ENCODE measurements at regions not wholly inside any gene's neighbourhood (a gene's known extent, or its start where the extent isn't known, plus 50 kb on each side); places are given as distances from the start of the nearest gene placed in this dataset.

- Histone ChIP-seq H3K9me3 (no peaks in the 10 kb centered on the region), H3K27ac (no peak overlapping the region), H3K27me3 (no peaks in the 10 kb centered on the region), H3K36me3 (replicated peaks in 1 of 2; ENCODE audit: insufficient read depth in 1 of 2, low read depth in 2 of 2) (no peaks in the 10 kb centered on the region), H3K4me1 (no peaks in the 10 kb centered on the region), H3K4me3 (no peak overlapping the region)
- no peak for ATAC-seq
- TF ChIP-seq CTCF (IDR thresholded peaks at IDR 0.05): no peak
- TF ChIP-seq POLR2A (IDR thresholded peaks at IDR 0.05): no peak
- WGBS, 2 donors: 71 to 79% methylated on average over 4 of the region's 4 CpGs
- DNase-seq: no peak
- intact Hi-C loops (cut with DNase I): no loop called here
Observed at GRCh38 chr2:121862286-121862685, 106.8 kb downstream of the TSN start.

GRCh38 chr2:121865914-121866313 is 110.5 kb downstream of the TSN start:
- Histone ChIP-seq H3K4me3 (no peak overlapping the region), H3K36me3 (replicated peaks in 1 of 2; ENCODE audit: insufficient read depth in 1 of 2, low read depth in 2 of 2) (no peaks in the 10 kb centered on the region), H3K9me3 (no peaks in the 10 kb centered on the region), H3K27me3 (no peaks in the 10 kb centered on the region), H3K27ac (no peak overlapping the region), H3K4me1 (no peaks in the 10 kb centered on the region)
- ATAC-seq (no peak), DNase-seq (no peak)
- intact Hi-C loops (cut with DNase I): no loop called here
- TF ChIP-seq CTCF (IDR thresholded peaks at IDR 0.05) (no peak), POLR2A (IDR thresholded peaks at IDR 0.05) (no peak)
- WGBS, 2 donors: 27 to 45% methylated on average over 2 of the region's 2 CpGs

- Histone ChIP-seq H3K4me1 (no peaks in the 10 kb centered on the region), H3K27ac (no peak overlapping the region), H3K36me3 (replicated peaks in 1 of 2; ENCODE audit: insufficient read depth in 1 of 2, low read depth in 2 of 2) (no peaks in the 10 kb centered on the region), H3K4me3 (no peak overlapping the region), H3K9me3 (no peaks in the 10 kb centered on the region), H3K27me3 (no peaks in the 10 kb centered on the region)
- 60 to 68% methylated on average over 4 to 6 of the region's 6 CpGs for WGBS, 2 donors
- ATAC-seq (no peak), DNase-seq (no peak)
- intact Hi-C loops (cut with DNase I): no loop called here
- TF ChIP-seq POLR2A (IDR thresholded peaks at IDR 0.05) (no peak), CTCF (IDR thresholded peaks at IDR 0.05) (no peak)
Observed at GRCh38 chr2:121866789-121867188, 111.3 kb downstream of the TSN start.

GRCh38 chr2:121868652-121869051 is 113.2 kb downstream of the TSN start:
- H3K27me3 ChIP-seq: no peaks in the 10 kb centered on the region
- H3K4me1 ChIP-seq: no peaks in the 10 kb centered on the region
- intact Hi-C loops (cut with DNase I): no loop called here
- no peaks in the 10 kb centered on the region for H3K36me3 ChIP-seq (replicated peaks in 1 of 2; ENCODE audit: insufficient read depth in 1 of 2, low read depth in 2 of 2)
- H3K27ac ChIP-seq: no peak overlapping the region
- no peak overlapping the region for H3K4me3 ChIP-seq
- no peak for DNase-seq
- TF ChIP-seq CTCF (IDR thresholded peaks at IDR 0.05): no peak
- TF ChIP-seq POLR2A (IDR thresholded peaks at IDR 0.05): no peak
- 15 to 32% methylated on average over 1 of the region's 1 CpG for WGBS, 2 donors
- H3K9me3 ChIP-seq: no peaks in the 10 kb centered on the region
- no peak for ATAC-seq

GRCh38 chr2:121869363-121869762 is 113.9 kb downstream of the TSN start:
- no peak for DNase-seq
- H3K27me3 ChIP-seq: no peaks in the 10 kb centered on the region
- intact Hi-C loops (cut with DNase I): no loop called here
- no peaks in the 10 kb centered on the region for H3K9me3 ChIP-seq
- no peaks in the 10 kb centered on the region for H3K36me3 ChIP-seq (replicated peaks in 1 of 2; ENCODE audit: insufficient read depth in 1 of 2, low read depth in 2 of 2)
- H3K4me1 ChIP-seq: no peaks in the 10 kb centered on the region
- TF ChIP-seq CTCF (IDR thresholded peaks at IDR 0.05): no peak
- TF ChIP-seq POLR2A (IDR thresholded peaks at IDR 0.05): no peak
- no peak overlapping the region for H3K4me3 ChIP-seq
- 37 to 47% methylated on average over 7 of the region's 7 CpGs for WGBS, 2 donors
- no peak overlapping the region for H3K27ac ChIP-seq
- ATAC-seq: no peak

Data from body of pancreas (tissue), 4 donors.